ENCODE measurements at regions not wholly inside any gene's neighbourhood (a gene's known extent, or its start where the extent isn't known, plus 50 kb on each side); places are given as distances from the start of the nearest gene placed in this dataset.

GRCh38 chr12:124147027-124147426 lies 147.9 kb upstream of the RFLNA start:
- no peak for TF ChIP-seq CTCF (IDR thresholded peaks at IDR 0.05; ENCODE audit: insufficient read depth, low read depth, low read length)
- TF ChIP-seq EZH2 (IDR thresholded peaks at IDR 0.05; ENCODE audit: insufficient read depth, low read length) = no peak
